Muscle of leg (tissue), 3 donors: ENCODE measurements at regions not wholly inside any gene's neighbourhood (a gene's known extent, or its start where the extent isn't known, plus 50 kb on each side); places are given as distances from the start of the nearest gene placed in this dataset.

Experiments
- DNase-seq: peaks from one replicate; pipeline ENCODE4 v3.0.0; 2013
- H3K27ac ChIP-seq: one replicate; pipeline ENCODE4 v1.5.1; 2013; ENCODE audit warnings: mild to moderate bottlenecking, low read length, control low read depth
- H3K27me3 ChIP-seq: one replicate; pipeline ENCODE4 v1.6.1; 2013; ENCODE audit warnings: low read length; ENCODE audit not compliant: control insufficient read depth, insufficient read depth
- H3K36me3 ChIP-seq: one replicate; pipeline ENCODE4 v1.6.1; 2013; ENCODE audit warnings: low read length; ENCODE audit not compliant: control insufficient read depth, insufficient read depth
- H3K4me1 ChIP-seq: one replicate; pipeline ENCODE4 v1.6.1; 2013; ENCODE audit warnings: low read length; ENCODE audit not compliant: control insufficient read depth, insufficient read depth
- H3K4me3 ChIP-seq: one replicate; pipeline ENCODE4 v1.5.1; 2013; ENCODE audit warnings: low read length, control low read depth
- H3K9me3 ChIP-seq: replicated peaks from 2 replicates; pipeline ENCODE4 v1.6.1; 2013; ENCODE audit warnings: low read depth, low read length; ENCODE audit not compliant: control insufficient read depth
- WGBS: methylation state at CpG from one replicate; pipeline ENCODE4 v1.1.5; 2013; ENCODE audit warnings: missing lambda C conversion rate; ENCODE audit not compliant: insufficient coverage; 5-methylcytosine and 5-hydroxymethylcytosine counted together

GRCh38 chr9:74255489-74255984 is 241.6 kb upstream of the RORB start:
- no peak for DNase-seq
- Histone ChIP-seq H3K36me3 (no peaks in the 10 kb centered on the region), H3K27me3 (no peaks in the 10 kb centered on the region), H3K27ac (no peak overlapping the region), H3K4me3 (no peak overlapping the region), H3K4me1 (no peaks in the 10 kb centered on the region), H3K9me3 (no peaks in the 10 kb centered on the region)
- WGBS = 60% methylated on average over 1 of the region's 4 CpGs

DNA sequence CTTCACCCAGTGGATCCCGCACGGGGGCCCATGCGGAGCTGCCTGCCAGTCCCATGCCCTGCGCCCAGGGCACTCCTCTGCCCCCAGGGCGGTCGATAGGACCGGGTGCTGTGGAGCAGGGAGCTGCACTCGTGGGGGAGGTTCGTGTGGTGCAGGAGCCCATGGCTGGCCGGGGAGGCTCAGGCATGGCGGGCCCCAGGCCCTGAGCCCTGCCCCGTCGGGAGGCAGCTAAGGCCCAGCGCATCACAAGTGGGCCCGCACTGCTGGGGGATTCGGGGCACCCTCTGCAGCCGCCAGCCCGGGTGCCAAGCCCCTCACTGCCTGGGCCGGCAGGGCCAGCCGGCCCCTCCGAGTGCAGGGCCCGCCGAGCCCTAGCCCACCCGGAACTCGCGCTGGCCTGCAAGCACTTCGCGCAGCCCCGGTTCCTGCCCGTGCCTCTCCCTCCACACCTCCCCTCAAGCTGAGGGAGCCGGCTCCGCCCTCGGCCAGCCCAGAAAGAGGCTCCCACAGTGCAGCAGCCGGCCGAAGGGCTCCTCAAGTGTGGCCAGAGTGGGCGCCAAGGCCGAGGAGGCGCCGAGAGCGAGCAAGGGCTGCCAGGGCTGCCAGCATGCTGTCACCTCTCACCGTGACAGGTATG is 221.1 kb upstream of the RORB start:
- no peak for DNase-seq
- no peaks in the 10 kb centered on the region for H3K27me3 ChIP-seq
- 93% methylated on average over 32 of the region's 41 CpGs for WGBS
- H3K36me3 ChIP-seq = no peaks in the 10 kb centered on the region
- no peaks in the 10 kb centered on the region for H3K9me3 ChIP-seq
- no peak overlapping the region for H3K4me3 ChIP-seq
- H3K27ac ChIP-seq = no peak overlapping the region
- H3K4me1 ChIP-seq = no peaks in the 10 kb centered on the region

GRCh38 chr9:74277532-74277931 is 219.6 kb upstream of the RORB start:
- Histone ChIP-seq H3K36me3 (no peaks in the 10 kb centered on the region), H3K9me3 (no peaks in the 10 kb centered on the region), H3K27ac (no peak overlapping the region), H3K4me3 (no peak overlapping the region), H3K27me3 (no peaks in the 10 kb centered on the region), H3K4me1 (no peaks in the 10 kb centered on the region)
- WGBS = 75% methylated on average over 1 of the region's 3 CpGs
- no peak for DNase-seq

GRCh38 chr9:74281674-74282073 is 215.5 kb upstream of the RORB start:
- Histone ChIP-seq H3K27ac (no peak overlapping the region), H3K27me3 (no peaks in the 10 kb centered on the region), H3K9me3 (no peaks in the 10 kb centered on the region), H3K36me3 (no peaks in the 10 kb centered on the region), H3K4me3 (no peak overlapping the region), H3K4me1 (no peaks in the 10 kb centered on the region)
- WGBS = 92% methylated on average over 1 of the region's 1 CpG
- no peak for DNase-seq

GRCh38 chr9:74282526-74283253 is 214.4 kb upstream of the RORB start:
- no peaks in the 10 kb centered on the region for H3K9me3 ChIP-seq
- H3K27ac ChIP-seq = no peak overlapping the region
- no peak for DNase-seq
- H3K27me3 ChIP-seq = no peaks in the 10 kb centered on the region
- no peaks in the 10 kb centered on the region for H3K36me3 ChIP-seq
- H3K4me1 ChIP-seq = no peaks in the 10 kb centered on the region
- no peak overlapping the region for H3K4me3 ChIP-seq
- WGBS = 0% methylated on average over 1 of the region's 1 CpG

DNA sequence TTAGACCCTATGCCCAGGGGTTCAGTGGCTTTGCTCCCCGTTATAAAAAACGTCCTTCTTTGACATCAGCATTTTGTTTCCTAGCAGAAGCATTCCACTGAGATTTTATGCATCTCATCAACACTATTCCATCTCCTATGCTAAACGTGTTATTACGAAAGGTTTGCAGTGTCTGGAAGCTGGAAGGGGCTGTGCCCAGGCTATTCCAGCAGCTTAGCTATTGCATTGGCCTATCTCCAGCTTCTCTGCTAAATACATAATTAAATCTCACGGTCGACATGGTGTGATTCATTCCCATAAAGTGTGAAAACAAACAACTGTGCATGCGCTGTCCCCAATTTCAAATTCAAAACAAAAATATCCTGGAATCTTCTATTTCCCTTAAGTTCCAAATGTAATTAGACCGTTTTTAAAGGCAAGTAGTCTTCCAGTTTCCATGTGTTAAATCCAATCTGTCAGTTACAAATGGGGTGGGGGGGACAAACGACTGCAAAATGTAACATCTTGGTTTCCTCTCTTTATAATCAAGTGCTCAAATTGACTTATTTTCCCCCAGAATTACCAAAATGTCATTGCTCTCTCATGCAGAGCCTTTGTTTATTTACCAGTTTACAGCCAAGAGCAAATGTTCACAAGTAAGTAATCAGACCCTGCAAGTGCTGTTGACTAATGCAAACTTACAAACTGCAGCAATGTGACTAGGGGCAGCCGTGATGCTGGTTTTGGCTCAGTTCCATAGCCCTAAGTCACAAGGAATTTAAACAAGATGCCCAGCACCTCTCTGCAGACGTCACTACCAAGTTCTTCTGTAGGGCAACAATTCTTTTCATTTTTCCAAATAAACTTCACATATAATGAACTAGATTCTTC is 212.3 kb upstream of the RORB start:
- 62% methylated on average over 7 of the region's 11 CpGs for WGBS
- Histone ChIP-seq H3K4me1 (no peaks in the 10 kb centered on the region), H3K4me3 (no peak overlapping the region), H3K9me3 (no peaks in the 10 kb centered on the region), H3K27ac (no peak overlapping the region), H3K36me3 (no peaks in the 10 kb centered on the region), H3K27me3 (no peaks in the 10 kb centered on the region)
- peak; percentile 59 for DNase-seq

GRCh38 chr9:74293479-74293878 is 203.7 kb upstream of the RORB start:
- H3K27me3 ChIP-seq = no peaks in the 10 kb centered on the region
- no CpG with 5 or more reads among the region's 2 CpGs for WGBS
- no peaks in the 10 kb centered on the region for H3K36me3 ChIP-seq
- no peak for DNase-seq
- no peaks in the 10 kb centered on the region for H3K4me1 ChIP-seq
- H3K4me3 ChIP-seq = no peak overlapping the region
- no peaks in the 10 kb centered on the region for H3K9me3 ChIP-seq
- no peak overlapping the region for H3K27ac ChIP-seq

DNA sequence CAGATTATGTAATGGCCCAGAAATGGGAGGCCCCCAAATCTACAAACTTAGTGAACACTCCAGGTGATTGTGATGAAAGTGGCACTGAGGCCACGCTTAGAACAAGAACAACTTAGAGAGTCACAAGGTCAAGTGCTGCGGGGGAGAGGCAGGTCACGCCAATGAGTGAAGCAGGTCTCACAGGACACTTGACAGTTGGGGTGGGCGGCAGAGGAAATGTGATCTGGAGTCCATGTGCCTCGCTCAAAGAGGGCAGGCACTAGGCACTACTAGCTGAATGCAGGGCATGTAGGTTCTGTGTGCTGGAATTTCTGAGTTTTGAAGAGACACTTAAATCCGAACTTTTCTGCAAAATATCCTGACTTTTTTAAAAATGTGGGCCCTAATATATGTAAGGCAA is 193.2 kb upstream of the RORB start:
- WGBS = 51% methylated on average over 5 of the region's 6 CpGs
- Histone ChIP-seq H3K9me3 (no peaks in the 10 kb centered on the region), H3K27ac (no peak overlapping the region), H3K4me1 (no peaks in the 10 kb centered on the region), H3K27me3 (no peaks in the 10 kb centered on the region), H3K36me3 (no peaks in the 10 kb centered on the region), H3K4me3 (no peak overlapping the region)
- DNase-seq = no peak

DNA sequence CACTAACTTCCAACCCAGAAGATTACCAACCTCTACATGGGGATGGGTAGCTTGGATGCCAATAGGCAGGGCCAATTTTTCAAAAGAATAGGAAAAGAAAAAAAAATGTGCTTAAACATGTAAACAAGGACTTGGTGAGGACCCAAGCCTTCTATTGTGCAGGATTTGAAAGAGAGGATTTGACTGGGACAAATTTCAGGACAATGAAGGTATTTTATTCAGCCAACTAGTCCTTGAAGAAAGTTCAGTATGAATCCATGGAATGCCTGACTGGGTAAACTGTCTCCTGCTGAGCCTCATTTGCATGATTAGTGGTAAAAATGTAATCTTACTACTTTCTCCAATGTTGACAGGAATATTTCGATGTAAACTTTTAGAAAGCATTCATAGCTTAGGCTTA is 192.5 kb upstream of the RORB start:
- WGBS = no CpG with 5 or more reads among the region's 1 CpG
- H3K36me3 ChIP-seq = no peaks in the 10 kb centered on the region
- no peaks in the 10 kb centered on the region for H3K4me1 ChIP-seq
- no peak overlapping the region for H3K27ac ChIP-seq
- no peak for DNase-seq
- no peaks in the 10 kb centered on the region for H3K27me3 ChIP-seq
- H3K9me3 ChIP-seq = no peaks in the 10 kb centered on the region
- H3K4me3 ChIP-seq = no peak overlapping the region

DNA sequence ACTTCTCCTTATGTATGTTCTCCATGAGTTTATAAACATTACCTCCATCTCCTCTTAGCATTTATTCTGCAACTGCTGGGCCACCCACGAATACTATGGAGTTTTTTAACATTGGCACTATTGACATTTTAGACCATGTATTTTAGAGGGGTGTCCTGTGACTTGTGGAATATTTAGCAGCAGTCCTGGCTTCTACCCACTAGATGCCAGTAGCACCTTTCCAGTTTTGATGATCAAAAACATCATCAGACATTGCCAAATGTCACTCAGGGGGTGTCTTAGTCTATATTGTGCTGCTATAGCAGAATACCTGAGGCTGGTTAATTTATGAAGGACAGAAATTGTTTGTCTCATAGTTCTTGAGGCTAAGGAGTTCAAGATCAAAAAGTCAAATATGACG is 187.5 kb upstream of the RORB start:
- no peaks in the 10 kb centered on the region for H3K27me3 ChIP-seq
- no peaks in the 10 kb centered on the region for H3K4me1 ChIP-seq
- no peak overlapping the region for H3K27ac ChIP-seq
- no peaks in the 10 kb centered on the region for H3K36me3 ChIP-seq
- WGBS = no CpG with 5 or more reads among the region's 2 CpGs
- no peak overlapping the region for H3K4me3 ChIP-seq
- no peaks in the 10 kb centered on the region for H3K9me3 ChIP-seq
- DNase-seq = no peak
